HFF-Myc (cell line): ENCODE measurements at regions not wholly inside any gene's neighbourhood (a gene's known extent, or its start where the extent isn't known, plus 50 kb on each side); places are given as distances from the start of the nearest gene placed in this dataset.

Experiments
- DNase-seq: peaks from one replicate; pipeline ENCODE4 v3.0.0-alpha.2; 2011; ENCODE audit warnings: low read depth; ENCODE audit errors: extremely low read depth
- H3K4me3 ChIP-seq: replicated peaks from 2 replicates; pipeline ENCODE4 v1.5.1; 2011; ENCODE audit warnings: low read depth, mild to moderate bottlenecking, control low read depth, low read length
- CTCF ChIP-seq: IDR thresholded peaks from 2 replicates; pipeline ENCODE4 v1.5.1; 2012; ENCODE audit warnings: mild to moderate bottlenecking, low read depth, low read length, control low read depth; ENCODE audit errors: missing control alignments

- no peak for TF ChIP-seq CTCF
- H3K4me3 ChIP-seq, result no peak overlapping the region
- DNase-seq, result no peak
Measured at GRCh38 chr15:88730751-88731150, 72.5 kb upstream of the ACAN start.

- DNase-seq, result no peak
- TF ChIP-seq CTCF, result no peak
- no peak overlapping the region for H3K4me3 ChIP-seq
Measured at GRCh38 chr15:88735212-88735611, 68.0 kb upstream of the ACAN start.

GRCh38 chr15:88736204-88736603 is 67.0 kb upstream of the ACAN start:
- no peak for TF ChIP-seq CTCF
- no peak for DNase-seq
- H3K4me3 ChIP-seq, result no peak overlapping the region

GRCh38 chr15:88738796-88739195 is 64.4 kb upstream of the ACAN start:
- TF ChIP-seq CTCF, result no peak
- DNase-seq, result no peak
- no peak overlapping the region for H3K4me3 ChIP-seq

GRCh38 chr15:88739541-88739940 is 63.7 kb upstream of the ACAN start:
- H3K4me3 ChIP-seq, result no peak overlapping the region
- no peak for DNase-seq
- no peak for TF ChIP-seq CTCF

- no peak for TF ChIP-seq CTCF
- no peak for DNase-seq
Measured at GRCh38 chr15:88740356-88740755, 62.9 kb upstream of the ACAN start.

GRCh38 chr15:88741046-88741445 is 62.2 kb upstream of the ACAN start:
- no peak for DNase-seq
- no peak overlapping the region for H3K4me3 ChIP-seq
- TF ChIP-seq CTCF, result no peak

More at GRCh38 chr15:88740356-88740755, 62.9 kb upstream of the ACAN start:
- H3K4me3 ChIP-seq, result no peak overlapping the region
